Small intestine (tissue), 7 donors: ENCODE measurements at regions not wholly inside any gene's neighbourhood (a gene's known extent, or its start where the extent isn't known, plus 50 kb on each side); places are given as distances from the start of the nearest gene placed in this dataset.

ENCODE experiments used
- DNase-seq, 2 donors: peaks; one replicate each; pipeline versions ENCODE4 v3.0.0 to v3.0.0-alpha.2; 2013
- FAIRE-seq: peaks from 2 replicates; lab custom pipeline; 2012; peaks lifted over from hg19 to GRCh38; lab: Jason Lieb, UNC
- H3K27ac ChIP-seq, 3 donors: one replicate each; pipeline ENCODE4 v1.5.1; 2013; ENCODE audit warnings: low read length in 2 of 3, mild to moderate bottlenecking in 2 of 3, control low read depth in 1 of 3, inconsistent platforms in 1 of 3, low read depth in 1 of 3, moderate library complexity in 1 of 3
- H3K27me3 ChIP-seq, 3 donors: one replicate each; pipeline ENCODE4 v1.6.1; 2013; ENCODE audit warnings: low read length in 3 of 3, inconsistent platforms in 1 of 3; ENCODE audit not compliant: control insufficient read depth in 3 of 3, insufficient read depth in 3 of 3
- H3K36me3 ChIP-seq, 3 donors: one replicate each; pipeline ENCODE4 v1.6.1; 2013; ENCODE audit warnings: low read length in 3 of 3, inconsistent platforms in 1 of 3, low read depth in 1 of 3, mild to moderate bottlenecking in 1 of 3, moderate library complexity in 1 of 3; ENCODE audit not compliant: control insufficient read depth in 3 of 3, insufficient read depth in 2 of 3
- H3K4me1 ChIP-seq, 3 donors: one replicate each; pipeline ENCODE4 v1.6.1; 2013; ENCODE audit warnings: low read length in 2 of 3, inconsistent platforms in 1 of 3, low read depth in 1 of 3, mild to moderate bottlenecking in 1 of 3, moderate library complexity in 1 of 3; ENCODE audit not compliant: control insufficient read depth in 3 of 3, insufficient read depth in 2 of 3
- H3K4me3 ChIP-seq, 3 donors: one replicate each; pipeline ENCODE4 v1.5.1; 2013; ENCODE audit warnings: low read length in 3 of 3, control low read depth in 1 of 3, inconsistent platforms in 1 of 3, low read depth in 1 of 3, mild to moderate bottlenecking in 1 of 3, moderate library complexity in 1 of 3
- H3K9me3 ChIP-seq, 2 donors: one replicate each; pipeline ENCODE4 v1.6.1; 2013; ENCODE audit warnings: low read depth in 1 of 2, low read length in 1 of 2; ENCODE audit not compliant: control insufficient read depth in 2 of 2, insufficient read depth in 1 of 2
- WGBS, 3 donors: extraction: QIAGEN DNeasy Blood & Tissue Kit; methylation state at CpG; one replicate each; pipeline ENCODE4 v1.1.7; 2013; 5-methylcytosine and 5-hydroxymethylcytosine counted together
- donor health status: healthy with polysubstance abuse.
- donor health status: control.
- donor health status: control.
- donor health status: Bipolar disorder and iron deficiency.
- donor health status: healthy.

DNA sequence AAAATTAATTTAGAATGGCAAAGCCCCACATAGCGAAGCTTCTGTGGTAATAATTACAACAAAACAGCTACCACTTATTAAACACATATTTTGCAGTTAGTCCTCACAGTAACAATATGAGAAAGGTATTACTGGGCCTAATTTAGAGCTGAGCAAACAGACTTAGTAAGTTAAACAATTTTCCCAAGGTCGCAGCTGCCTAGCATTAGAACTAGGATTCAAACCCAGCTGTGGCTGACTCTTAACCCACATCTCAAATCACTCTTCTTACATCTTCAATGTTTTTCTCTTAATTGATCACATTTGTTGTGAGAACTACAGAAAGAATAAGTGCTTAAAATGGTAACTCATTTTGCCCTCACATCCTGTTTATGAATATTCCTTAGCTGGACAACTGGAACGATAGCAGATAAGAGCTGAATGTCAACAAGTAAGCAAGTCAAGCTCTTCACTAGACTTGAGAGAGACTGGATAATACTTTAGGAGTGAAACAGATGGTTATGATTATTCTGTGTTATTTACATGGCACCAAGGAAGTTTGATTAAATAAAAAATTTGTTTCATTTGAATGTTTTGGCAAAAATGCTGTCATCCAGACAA, 59.4 kb upstream of the TMEM17 start:
- Histone ChIP-seq H3K4me3 (no peak overlapping the region), H3K27ac (no peak overlapping the region), H3K27me3 (no peaks in the 10 kb centered on the region), H3K9me3 (no peaks in the 10 kb centered on the region), H3K4me1 (peaks cover 3 to 23% (median 7%) of the 10 kb centered on the region in 3 donors), H3K36me3 (no peaks in the 10 kb centered on the region)
- FAIRE-seq, result no peak
- no peak for DNase-seq
- 73 to 85% (median 83%) methylated on average over 3 of the region's 3 CpGs for WGBS, 3 donors

DNA sequence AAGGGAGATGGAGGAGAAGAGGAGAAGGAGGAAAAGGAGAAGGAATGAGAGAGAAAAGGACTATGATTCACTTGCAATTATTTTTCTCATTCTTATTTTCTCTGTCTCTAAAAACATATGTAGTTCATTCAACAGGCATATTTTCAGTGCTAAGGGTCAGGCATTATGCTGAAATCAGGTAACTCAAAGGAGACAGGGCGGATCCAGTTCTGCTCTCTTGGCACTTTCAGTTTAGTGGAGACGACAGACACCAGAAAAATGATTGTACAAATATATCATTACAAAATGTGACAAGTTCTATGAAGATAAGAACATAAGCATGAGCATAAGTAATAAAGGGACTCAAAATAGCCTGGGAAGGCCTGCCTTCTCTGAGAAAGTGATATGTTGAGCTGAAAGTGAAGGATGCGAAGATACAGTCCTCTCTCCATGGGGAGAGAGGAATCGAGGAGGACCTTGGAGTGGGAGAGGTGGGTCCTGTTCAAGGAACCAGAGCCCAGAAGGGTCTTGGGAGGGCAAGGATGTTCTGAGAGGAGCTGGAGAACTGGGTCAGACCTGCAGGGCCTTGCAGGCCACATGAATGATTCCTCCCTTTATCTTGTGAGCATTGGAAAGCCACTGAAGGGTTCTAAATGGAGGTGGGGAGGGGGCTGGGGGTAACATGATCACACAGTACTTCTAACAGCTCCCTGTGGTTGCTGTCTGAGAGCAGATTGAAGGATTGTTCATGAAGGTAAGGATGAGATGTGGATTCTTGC, 58.6 kb upstream of the TMEM17 start:
- peaks cover 0 to 2% (median 0%) of the 10 kb centered on the region in 3 donors for H3K27me3 ChIP-seq
- no peak for FAIRE-seq
- H3K4me3 ChIP-seq, result no peak overlapping the region
- no peaks in the 10 kb centered on the region for H3K36me3 ChIP-seq
- DNase-seq, result peak in 1 of 2 donors; percentile 59
- WGBS, 3 donors, result 75 to 81% (median 77%) methylated on average over 4 of the region's 4 CpGs
- H3K4me1 ChIP-seq, result peaks cover 2 to 19% (median 7%) of the 10 kb centered on the region in 3 donors
- no peaks in the 10 kb centered on the region for H3K9me3 ChIP-seq
- H3K27ac ChIP-seq, result peak overlapping the region in 1 of 3 donors; percentile 55

DNA sequence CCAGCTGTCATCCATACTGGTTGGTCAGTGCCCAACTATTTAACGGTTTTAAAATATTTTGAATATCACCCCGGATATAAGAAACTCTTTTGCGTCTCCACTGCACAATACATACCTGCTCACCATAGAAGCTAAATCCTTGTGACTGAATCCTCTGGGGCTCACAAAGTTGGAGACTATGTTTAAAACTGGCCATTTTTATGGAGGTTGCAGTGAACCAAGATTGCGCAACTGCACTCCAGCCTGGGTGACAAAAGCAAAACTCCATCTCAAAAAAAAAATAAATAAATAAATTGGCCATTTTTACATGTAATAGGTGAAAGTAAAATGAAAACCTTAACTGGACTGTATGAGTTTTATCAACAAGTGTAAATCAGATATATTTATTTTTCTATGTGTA, 55.6 kb upstream of the TMEM17 start:
- 96 to 97% (median 97%) methylated on average over 4 of the region's 4 CpGs for WGBS, 3 donors
- H3K36me3 ChIP-seq, result no peaks in the 10 kb centered on the region
- H3K4me3 ChIP-seq, result no peak overlapping the region
- no peaks in the 10 kb centered on the region for H3K9me3 ChIP-seq
- FAIRE-seq (no peak), DNase-seq (no peak)
- no peak overlapping the region for H3K27ac ChIP-seq
- peaks cover 0 to 2% (median 0%) of the 10 kb centered on the region in 3 donors for H3K27me3 ChIP-seq
- H3K4me1 ChIP-seq, result peaks cover 0 to 4% (median 2%) of the 10 kb centered on the region in 3 donors

DNA sequence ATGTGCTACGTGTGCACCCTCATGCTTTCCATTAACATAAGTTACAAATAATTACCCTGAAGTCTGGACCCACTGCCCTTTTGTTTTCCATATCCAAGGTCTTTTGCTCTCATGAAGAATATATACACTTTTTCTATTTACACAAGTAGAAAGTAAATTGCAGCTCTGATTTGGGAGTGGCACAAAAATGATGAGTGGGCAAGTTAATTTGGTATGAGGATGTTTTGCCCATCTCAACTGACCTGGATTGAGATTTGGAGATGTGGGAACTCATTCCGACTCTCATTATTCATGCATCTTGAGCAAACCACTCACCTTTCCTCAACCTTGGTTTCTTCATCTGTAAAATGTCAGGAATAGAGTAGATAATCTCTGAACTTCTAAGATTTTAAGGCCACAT, 53.6 kb upstream of the TMEM17 start:
- H3K9me3 ChIP-seq, result no peaks in the 10 kb centered on the region
- DNase-seq, result no peak
- H3K27me3 ChIP-seq, result peaks cover 0 to 2% (median 0%) of the 10 kb centered on the region in 3 donors
- peaks cover 0 to 4% (median 2%) of the 10 kb centered on the region in 3 donors for H3K4me1 ChIP-seq
- 79 to 90% (median 90%) methylated on average over 2 of the region's 2 CpGs for WGBS, 3 donors
- FAIRE-seq, result no peak
- no peak overlapping the region for H3K4me3 ChIP-seq
- no peaks in the 10 kb centered on the region for H3K36me3 ChIP-seq
- H3K27ac ChIP-seq, result no peak overlapping the region

DNA sequence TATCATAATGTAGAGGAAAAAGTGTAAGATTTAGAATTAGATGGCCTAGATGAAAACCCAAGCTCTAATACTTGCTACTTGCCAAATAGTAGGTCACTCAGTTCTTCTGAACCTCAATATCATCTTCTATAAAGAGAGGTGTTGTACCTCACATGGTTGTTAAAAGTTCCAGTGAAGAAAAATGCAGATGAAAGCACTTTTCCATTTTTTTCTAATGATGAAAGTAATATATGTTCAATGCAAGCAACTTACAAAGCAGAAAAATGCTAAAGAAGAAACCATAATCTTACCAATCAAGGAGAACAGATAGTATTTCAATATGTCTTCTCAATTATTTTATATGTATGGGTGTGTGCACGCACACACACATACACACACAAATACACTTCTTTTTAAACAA, 52.7 kb upstream of the TMEM17 start:
- WGBS, 3 donors, result 94 to 97% (median 97%) methylated on average over 1 of the region's 1 CpG
- Histone ChIP-seq H3K27me3 (peaks cover 0 to 2% (median 0%) of the 10 kb centered on the region in 3 donors), H3K27ac (no peak overlapping the region), H3K4me3 (no peak overlapping the region), H3K9me3 (no peaks in the 10 kb centered on the region), H3K36me3 (no peaks in the 10 kb centered on the region), H3K4me1 (peaks cover 0 to 2% (median 0%) of the 10 kb centered on the region in 3 donors)
- DNase-seq (no peak), FAIRE-seq (no peak)

DNA sequence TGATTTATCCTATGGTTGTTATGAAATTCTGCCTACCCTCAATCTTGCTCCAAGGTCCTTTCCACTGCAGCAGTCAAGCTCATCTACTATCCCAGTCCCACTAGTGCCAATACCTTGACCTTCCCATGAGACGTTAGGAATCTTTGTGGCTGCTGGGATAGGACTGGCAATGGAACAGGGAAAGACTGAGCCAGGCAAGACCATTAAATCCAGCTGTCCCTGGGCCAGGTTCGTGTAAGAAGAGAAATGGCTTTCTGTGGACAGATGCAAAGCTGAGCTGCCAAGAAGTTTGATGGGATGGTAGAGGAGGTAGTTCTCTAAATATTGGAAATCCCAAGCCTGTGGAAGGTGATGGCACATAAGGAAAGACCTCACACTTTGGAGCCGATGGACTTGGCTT, 50.1 kb upstream of the TMEM17 start:
- FAIRE-seq (no peak), DNase-seq (no peak)
- no peak overlapping the region for H3K4me3 ChIP-seq
- no peaks in the 10 kb centered on the region for H3K4me1 ChIP-seq
- H3K27me3 ChIP-seq, result peaks cover 0 to 2% (median 0%) of the 10 kb centered on the region in 3 donors
- H3K36me3 ChIP-seq, result no peaks in the 10 kb centered on the region
- no peak overlapping the region for H3K27ac ChIP-seq
- WGBS, 3 donors, result 55 to 68% (median 57%) methylated on average over 3 of the region's 3 CpGs
- H3K9me3 ChIP-seq, result no peaks in the 10 kb centered on the region
